GM23338 (cell line): ENCODE measurements at regions not wholly inside any gene's neighbourhood (a gene's known extent, or its start where the extent isn't known, plus 50 kb on each side); places are given as distances from the start of the nearest gene placed in this dataset.

ENCODE experiments used
- ATAC-seq: fragments of 200-7000 bp; cut with Tn5 transposase; 3 replicates; pipeline ENCODE4 v1.9.1; 2020
- DNase-seq: peaks from one replicate; pipeline ENCODE4 v3.0.0-alpha.2; 2015; ENCODE audit warnings: low spot score
- H2AFZ ChIP-seq: fragments of 200-600 bp; sonication (generic); 2 replicates; pipeline ENCODE4 v1.8.0; 2016; ENCODE audit warnings: antibody characterized with exemption, mild to moderate bottlenecking, moderate library complexity
- H3F3A ChIP-seq: fragments of 200-600 bp; sonication (generic); replicated peaks from 2 replicates; pipeline ENCODE4 v1.8.0; 2017; ENCODE audit warnings: antibody characterized with exemption, mixed run types, low read depth
- H3K27ac ChIP-seq: fragments of 200-600 bp; sonication (generic); 2 replicates; pipeline ENCODE4 v1.6.1; 2016; ENCODE audit warnings: low read depth
- H3K27me3 ChIP-seq: fragments of 200-600 bp; sonication (generic); 2 replicates; pipeline ENCODE4 v1.8.0; 2016; ENCODE audit warnings: mild to moderate bottlenecking, mixed run types, moderate library complexity; ENCODE audit not compliant: insufficient read depth
- H3K36me3 ChIP-seq: fragments of 200-600 bp; sonication (generic); 2 replicates; pipeline ENCODE4 v1.8.0; 2016; ENCODE audit warnings: mild to moderate bottlenecking; ENCODE audit not compliant: insufficient read depth
- H3K4me1 ChIP-seq: fragments of 200-600 bp; sonication (generic); 2 replicates; pipeline ENCODE4 v1.8.0; 2016; ENCODE audit warnings: mild to moderate bottlenecking, moderate library complexity; ENCODE audit not compliant: insufficient read depth
- H3K4me2 ChIP-seq: fragments of 200-600 bp; sonication (generic); 2 replicates; pipeline ENCODE4 v1.7.1; 2017; ENCODE audit warnings: mixed run types
- H3K4me3 ChIP-seq: fragments of 200-600 bp; sonication (generic); 2 replicates; pipeline ENCODE4 v1.6.1; 2016; ENCODE audit warnings: mixed run types
- H3K79me2 ChIP-seq: fragments of 200-600 bp; sonication (generic); replicated peaks from 2 replicates; pipeline ENCODE4 v1.8.0; 2017; ENCODE audit warnings: mild to moderate bottlenecking; ENCODE audit not compliant: insufficient read depth
- H3K9me2 ChIP-seq: fragments of 200-600 bp; sonication (generic); 2 replicates; pipeline ENCODE4 v1.8.0; 2017; ENCODE audit not compliant: insufficient read depth
- H4K20me1 ChIP-seq: fragments of 200-600 bp; sonication (generic); replicated peaks from 2 replicates; pipeline ENCODE4 v1.8.0; 2017; ENCODE audit warnings: mild to moderate bottlenecking; ENCODE audit not compliant: insufficient read depth
- H3K27ac Mint-ChIP-seq: 2 replicates; pipeline ENCODE4 v1.8.0; 2020; ENCODE audit warnings: inconsistent platforms, mild to moderate bottlenecking, moderate library complexity, mixed read lengths
- H3K27me3 Mint-ChIP-seq: 3 replicates; pipeline ENCODE4 v1.8.0; 2022; ENCODE audit warnings: low read depth, mild to moderate bottlenecking, moderate library complexity, mixed read lengths, inconsistent platforms; ENCODE audit not compliant: insufficient read depth, poor library complexity
- H3K36me3 Mint-ChIP-seq: 3 replicates; pipeline ENCODE4 v1.8.0; 2021; ENCODE audit warnings: low read depth, mild to moderate bottlenecking, inconsistent platforms, moderate library complexity, mixed read lengths
- H3K4me1 Mint-ChIP-seq: 3 replicates; pipeline ENCODE4 v1.8.0; 2020; ENCODE audit warnings: mild to moderate bottlenecking, inconsistent platforms, mixed read lengths
- H3K4me3 Mint-ChIP-seq: 3 replicates; pipeline ENCODE4 v1.8.0; 2021; ENCODE audit warnings: moderate library complexity, mild to moderate bottlenecking, inconsistent platforms, mixed read lengths
- H3K9me3 Mint-ChIP-seq: 3 replicates; pipeline ENCODE4 v1.8.0; 2020; ENCODE audit warnings: moderate library complexity, mild to moderate bottlenecking, inconsistent platforms, mixed read lengths
- JUNB ChIP-seq: IDR thresholded peaks from one replicate; pipeline ENCODE4 v1.6.1; 2016; ENCODE audit warnings: antibody characterized with exemption; ENCODE audit not compliant: unreplicated experiment
- NANOG ChIP-seq: IDR thresholded peaks from 2 replicates; pipeline ENCODE4 v1.6.1; 2016; ENCODE audit warnings: antibody characterized with exemption, borderline replicate concordance
- POLR2AphosphoS5 ChIP-seq: IDR thresholded peaks from 2 replicates; pipeline ENCODE4 v1.6.1; 2016; ENCODE audit warnings: antibody characterized with exemption, low read depth
- STAT1 ChIP-seq: IDR thresholded peaks from one replicate; pipeline ENCODE4 v1.6.1; 2016; ENCODE audit warnings: antibody characterized with exemption; ENCODE audit not compliant: unreplicated experiment
- ZNF331 ChIP-seq: fragments of 250-450 bp; sonication (Bioruptor Pico); IDR thresholded peaks from 2 replicates; pipeline ENCODE4 v1.5.0; 2020; ENCODE audit warnings: low read depth, mild to moderate bottlenecking, moderate library complexity
- TF ChIP-seq, protein P1 (sequence below), 2 experiments: fragments of 200-600 bp in 1 of 2; sonication (generic) in 1 of 2; conservative IDR thresholded peaks; 2 replicates each; pipeline versions ENCODE4 v1.5.1 to v1.6.1; 2016 to 2017; ENCODE audit warnings: antibody characterized with exemption in 2 of 2, low read depth in 2 of 2, mild to moderate bottlenecking in 2 of 2, moderate library complexity in 1 of 2
- TF ChIP-seq, protein P2 (sequence below): fragments of 250-450 bp; sonication (Bioruptor Pico); IDR thresholded peaks from 2 replicates; pipeline ENCODE4 v1.5.0; 2020; ENCODE audit warnings: mild to moderate bottlenecking, moderate library complexity
- TF ChIP-seq, protein P3 (sequence below): IDR thresholded peaks from 2 replicates; pipeline ENCODE4 v1.6.1; 2016; ENCODE audit warnings: antibody characterized with exemption

DNA sequence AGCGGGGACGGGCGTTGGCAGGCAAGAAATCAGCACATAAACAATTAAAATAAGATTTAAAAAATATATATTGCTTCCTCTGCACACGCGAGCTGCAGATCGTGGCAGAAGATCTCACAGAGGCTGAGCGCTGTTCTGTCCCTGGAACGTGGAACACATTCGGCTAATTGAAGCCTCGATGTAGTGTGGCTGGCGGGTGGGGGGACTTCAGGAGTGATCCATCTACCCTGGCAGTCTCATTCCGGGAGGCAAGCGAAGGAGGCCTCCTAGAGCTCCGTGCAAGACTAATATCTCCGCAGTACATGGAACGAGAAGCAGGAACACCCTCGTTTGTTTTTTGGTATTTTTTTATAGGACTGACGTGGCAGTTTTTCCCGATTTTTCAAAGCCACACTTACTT lies 402.4 kb downstream of the MN1 start:
- DNase-seq, result no peak
- Histone ChIP-seq H3K9me2 (0 out of 2 replicates have a peak, but pooled peaks cover 12% of the 10 kb centered on the region), H3F3A (no peaks in the 10 kb centered on the region), H3K27ac (no peak overlapping the region), H3K4me1 (no peaks in the 10 kb centered on the region), H3K4me2 (no peak overlapping the region), H3K36me3 (no peaks in the 10 kb centered on the region), H3K4me3 (no peak overlapping the region), H2AFZ (no peak overlapping the region), H3K79me2 (no peaks in the 10 kb centered on the region), H3K27me3 (no peaks in the 10 kb centered on the region), H4K20me1 (no peaks in the 10 kb centered on the region)
- Mint-ChIP-seq H3K27me3 (peaks cover 2% of the 10 kb centered on the region), H3K9me3 (no peaks in the 10 kb centered on the region; the same call in 2 of the 3 replicates), H3K27ac (no peak overlapping the region), H3K4me1 (no peaks in the 10 kb centered on the region), H3K36me3 (no peaks in the 10 kb centered on the region), H3K4me3 (no peak overlapping the region)
- TF ChIP-seq JUNB (no peak), STAT1 (no peak), ZNF331 (no peak), NANOG (no peak), POLR2AphosphoS5 (no peak)
- TF ChIP-seq, protein P1, sequence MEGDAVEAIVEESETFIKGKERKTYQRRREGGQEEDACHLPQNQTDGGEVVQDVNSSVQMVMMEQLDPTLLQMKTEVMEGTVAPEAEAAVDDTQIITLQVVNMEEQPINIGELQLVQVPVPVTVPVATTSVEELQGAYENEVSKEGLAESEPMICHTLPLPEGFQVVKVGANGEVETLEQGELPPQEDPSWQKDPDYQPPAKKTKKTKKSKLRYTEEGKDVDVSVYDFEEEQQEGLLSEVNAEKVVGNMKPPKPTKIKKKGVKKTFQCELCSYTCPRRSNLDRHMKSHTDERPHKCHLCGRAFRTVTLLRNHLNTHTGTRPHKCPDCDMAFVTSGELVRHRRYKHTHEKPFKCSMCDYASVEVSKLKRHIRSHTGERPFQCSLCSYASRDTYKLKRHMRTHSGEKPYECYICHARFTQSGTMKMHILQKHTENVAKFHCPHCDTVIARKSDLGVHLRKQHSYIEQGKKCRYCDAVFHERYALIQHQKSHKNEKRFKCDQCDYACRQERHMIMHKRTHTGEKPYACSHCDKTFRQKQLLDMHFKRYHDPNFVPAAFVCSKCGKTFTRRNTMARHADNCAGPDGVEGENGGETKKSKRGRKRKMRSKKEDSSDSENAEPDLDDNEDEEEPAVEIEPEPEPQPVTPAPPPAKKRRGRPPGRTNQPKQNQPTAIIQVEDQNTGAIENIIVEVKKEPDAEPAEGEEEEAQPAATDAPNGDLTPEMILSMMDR (conservative IDR thresholded peaks at IDR 0.05; ENCODE audit: low read depth in 2 of 2), result no peak
- TF ChIP-seq, protein P2, sequence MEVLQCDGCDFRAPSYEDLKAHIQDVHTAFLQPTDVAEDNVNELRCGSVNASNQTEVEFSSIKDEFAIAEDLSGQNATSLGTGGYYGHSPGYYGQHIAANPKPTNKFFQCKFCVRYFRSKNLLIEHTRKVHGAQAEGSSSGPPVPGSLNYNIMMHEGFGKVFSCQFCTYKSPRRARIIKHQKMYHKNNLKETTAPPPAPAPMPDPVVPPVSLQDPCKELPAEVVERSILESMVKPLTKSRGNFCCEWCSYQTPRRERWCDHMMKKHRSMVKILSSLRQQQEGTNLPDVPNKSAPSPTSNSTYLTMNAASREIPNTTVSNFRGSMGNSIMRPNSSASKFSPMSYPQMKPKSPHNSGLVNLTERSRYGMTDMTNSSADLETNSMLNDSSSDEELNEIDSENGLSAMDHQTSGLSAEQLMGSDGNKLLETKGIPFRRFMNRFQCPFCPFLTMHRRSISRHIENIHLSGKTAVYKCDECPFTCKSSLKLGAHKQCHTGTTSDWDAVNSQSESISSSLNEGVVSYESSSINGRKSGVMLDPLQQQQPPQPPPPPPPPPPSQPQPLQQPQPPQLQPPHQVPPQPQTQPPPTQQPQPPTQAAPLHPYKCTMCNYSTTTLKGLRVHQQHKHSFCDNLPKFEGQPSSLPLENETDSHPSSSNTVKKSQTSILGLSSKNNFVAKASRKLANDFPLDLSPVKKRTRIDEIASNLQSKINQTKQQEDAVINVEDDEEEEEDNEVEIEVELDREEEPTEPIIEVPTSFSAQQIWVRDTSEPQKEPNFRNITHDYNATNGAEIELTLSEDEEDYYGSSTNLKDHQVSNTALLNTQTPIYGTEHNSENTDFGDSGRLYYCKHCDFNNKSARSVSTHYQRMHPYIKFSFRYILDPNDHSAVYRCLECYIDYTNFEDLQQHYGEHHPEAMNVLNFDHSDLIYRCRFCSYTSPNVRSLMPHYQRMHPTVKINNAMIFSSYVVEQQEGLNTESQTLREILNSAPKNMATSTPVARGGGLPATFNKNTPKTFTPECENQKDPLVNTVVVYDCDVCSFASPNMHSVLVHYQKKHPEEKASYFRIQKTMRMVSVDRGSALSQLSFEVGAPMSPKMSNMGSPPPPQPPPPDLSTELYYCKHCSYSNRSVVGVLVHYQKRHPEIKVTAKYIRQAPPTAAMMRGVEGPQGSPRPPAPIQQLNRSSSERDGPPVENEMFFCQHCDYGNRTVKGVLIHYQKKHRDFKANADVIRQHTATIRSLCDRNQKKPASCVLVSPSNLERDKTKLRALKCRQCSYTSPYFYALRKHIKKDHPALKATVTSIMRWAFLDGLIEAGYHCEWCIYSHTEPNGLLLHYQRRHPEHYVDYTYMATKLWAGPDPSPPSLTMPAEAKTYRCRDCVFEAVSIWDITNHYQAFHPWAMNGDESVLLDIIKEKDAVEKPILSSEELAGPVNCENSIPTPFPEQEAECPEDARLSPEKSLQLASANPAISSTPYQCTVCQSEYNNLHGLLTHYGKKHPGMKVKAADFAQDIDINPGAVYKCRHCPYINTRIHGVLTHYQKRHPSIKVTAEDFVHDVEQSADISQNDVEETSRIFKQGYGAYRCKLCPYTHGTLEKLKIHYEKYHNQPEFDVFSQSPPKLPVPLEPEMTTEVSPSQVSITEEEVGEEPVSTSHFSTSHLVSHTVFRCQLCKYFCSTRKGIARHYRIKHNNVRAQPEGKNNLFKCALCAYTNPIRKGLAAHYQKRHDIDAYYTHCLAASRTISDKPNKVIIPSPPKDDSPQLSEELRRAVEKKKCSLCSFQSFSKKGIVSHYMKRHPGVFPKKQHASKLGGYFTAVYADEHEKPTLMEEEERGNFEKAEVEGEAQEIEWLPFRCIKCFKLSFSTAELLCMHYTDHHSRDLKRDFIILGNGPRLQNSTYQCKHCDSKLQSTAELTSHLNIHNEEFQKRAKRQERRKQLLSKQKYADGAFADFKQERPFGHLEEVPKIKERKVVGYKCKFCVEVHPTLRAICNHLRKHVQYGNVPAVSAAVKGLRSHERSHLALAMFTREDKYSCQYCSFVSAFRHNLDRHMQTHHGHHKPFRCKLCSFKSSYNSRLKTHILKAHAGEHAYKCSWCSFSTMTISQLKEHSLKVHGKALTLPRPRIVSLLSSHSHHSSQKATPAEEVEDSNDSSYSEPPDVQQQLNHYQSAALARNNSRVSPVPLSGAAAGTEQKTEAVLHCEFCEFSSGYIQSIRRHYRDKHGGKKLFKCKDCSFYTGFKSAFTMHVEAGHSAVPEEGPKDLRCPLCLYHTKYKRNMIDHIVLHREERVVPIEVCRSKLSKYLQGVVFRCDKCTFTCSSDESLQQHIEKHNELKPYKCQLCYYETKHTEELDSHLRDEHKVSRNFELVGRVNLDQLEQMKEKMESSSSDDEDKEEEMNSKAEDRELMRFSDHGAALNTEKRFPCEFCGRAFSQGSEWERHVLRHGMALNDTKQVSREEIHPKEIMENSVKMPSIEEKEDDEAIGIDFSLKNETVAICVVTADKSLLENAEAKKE (CRISPR knock-in tag), result no peak
- TF ChIP-seq, protein P3, sequence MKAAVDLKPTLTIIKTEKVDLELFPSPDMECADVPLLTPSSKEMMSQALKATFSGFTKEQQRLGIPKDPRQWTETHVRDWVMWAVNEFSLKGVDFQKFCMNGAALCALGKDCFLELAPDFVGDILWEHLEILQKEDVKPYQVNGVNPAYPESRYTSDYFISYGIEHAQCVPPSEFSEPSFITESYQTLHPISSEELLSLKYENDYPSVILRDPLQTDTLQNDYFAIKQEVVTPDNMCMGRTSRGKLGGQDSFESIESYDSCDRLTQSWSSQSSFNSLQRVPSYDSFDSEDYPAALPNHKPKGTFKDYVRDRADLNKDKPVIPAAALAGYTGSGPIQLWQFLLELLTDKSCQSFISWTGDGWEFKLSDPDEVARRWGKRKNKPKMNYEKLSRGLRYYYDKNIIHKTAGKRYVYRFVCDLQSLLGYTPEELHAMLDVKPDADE, result no peak
- ATAC-seq, result no peak
